ENCODE measurements at regions not wholly inside any gene's neighbourhood (a gene's known extent, or its start where the extent isn't known, plus 50 kb on each side); places are given as distances from the start of the nearest gene placed in this dataset.

DNA sequence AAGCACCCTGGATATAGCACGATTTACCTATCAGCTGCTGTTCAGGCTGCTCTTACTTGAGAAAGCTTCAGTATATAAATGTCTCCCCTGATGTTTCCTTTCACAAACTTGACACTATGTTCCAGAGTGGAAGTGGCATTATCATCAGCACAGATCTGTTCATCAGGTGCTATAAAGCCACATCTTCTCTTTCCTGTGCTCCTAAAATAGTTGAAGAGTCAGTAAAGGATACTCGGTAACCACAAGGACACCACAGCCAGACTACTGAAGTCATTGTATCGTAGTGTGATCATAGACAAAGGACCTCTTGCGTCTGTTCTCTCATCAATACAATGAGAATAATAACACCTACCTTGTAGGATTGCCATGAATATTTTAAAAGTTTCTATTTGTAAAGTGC, 841.0 kb upstream of the CELF4 start:
- Histone ChIP-seq H3K9me2 (ENCODE audit: insufficient read depth, low read length) (no peaks in the 10 kb centered on the region), H3K36me3 (ENCODE audit: insufficient read depth, low read length) (no peaks in the 10 kb centered on the region), H4K20me1 (ENCODE audit: insufficient read depth, low read length) (no peaks in the 10 kb centered on the region), H3K27ac (ENCODE audit: low read depth, low read length, poor library complexity, severe bottlenecking) (no peak overlapping the region), H3K9me3 (ENCODE audit: low read length) (no peaks in the 10 kb centered on the region), H2AFZ (ENCODE audit: low read length) (no peak overlapping the region), H3K4me3 (ENCODE audit: low read depth, low read length, poor library complexity, severe bottlenecking) (no peak overlapping the region), H3K4me2 (ENCODE audit: low read length) (no peak overlapping the region), H3K4me1 (ENCODE audit: insufficient read depth, low read length, poor library complexity, severe bottlenecking) (no peaks in the 10 kb centered on the region), H3K79me2 (ENCODE audit: insufficient read depth, low read depth, low read length) (no peaks in the 10 kb centered on the region)
- DNase-seq (ENCODE audit: low spot score), result no peak
- BruUV-seq (replicated peaks), result no TSS peak
- POLR2A ChIA-PET, result no interaction called here
- intact Hi-C loops (cut with micrococcal nuclease; ENCODE audit: unreplicated experiment), result no loop called here
- no peak for TF ChIP-seq EZH2phosphoT487 (IDR thresholded peaks at IDR 0.05; ENCODE audit: borderline replicate concordance, low read depth, low read length)
- TF ChIP-seq, protein P1, sequence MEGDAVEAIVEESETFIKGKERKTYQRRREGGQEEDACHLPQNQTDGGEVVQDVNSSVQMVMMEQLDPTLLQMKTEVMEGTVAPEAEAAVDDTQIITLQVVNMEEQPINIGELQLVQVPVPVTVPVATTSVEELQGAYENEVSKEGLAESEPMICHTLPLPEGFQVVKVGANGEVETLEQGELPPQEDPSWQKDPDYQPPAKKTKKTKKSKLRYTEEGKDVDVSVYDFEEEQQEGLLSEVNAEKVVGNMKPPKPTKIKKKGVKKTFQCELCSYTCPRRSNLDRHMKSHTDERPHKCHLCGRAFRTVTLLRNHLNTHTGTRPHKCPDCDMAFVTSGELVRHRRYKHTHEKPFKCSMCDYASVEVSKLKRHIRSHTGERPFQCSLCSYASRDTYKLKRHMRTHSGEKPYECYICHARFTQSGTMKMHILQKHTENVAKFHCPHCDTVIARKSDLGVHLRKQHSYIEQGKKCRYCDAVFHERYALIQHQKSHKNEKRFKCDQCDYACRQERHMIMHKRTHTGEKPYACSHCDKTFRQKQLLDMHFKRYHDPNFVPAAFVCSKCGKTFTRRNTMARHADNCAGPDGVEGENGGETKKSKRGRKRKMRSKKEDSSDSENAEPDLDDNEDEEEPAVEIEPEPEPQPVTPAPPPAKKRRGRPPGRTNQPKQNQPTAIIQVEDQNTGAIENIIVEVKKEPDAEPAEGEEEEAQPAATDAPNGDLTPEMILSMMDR (conservative IDR thresholded peaks at IDR 0.05; ENCODE audit: low read length), result no peak
- CTCF ChIA-PET (ENCODE audit: unreplicated experiment), result no interaction called here

DNA sequence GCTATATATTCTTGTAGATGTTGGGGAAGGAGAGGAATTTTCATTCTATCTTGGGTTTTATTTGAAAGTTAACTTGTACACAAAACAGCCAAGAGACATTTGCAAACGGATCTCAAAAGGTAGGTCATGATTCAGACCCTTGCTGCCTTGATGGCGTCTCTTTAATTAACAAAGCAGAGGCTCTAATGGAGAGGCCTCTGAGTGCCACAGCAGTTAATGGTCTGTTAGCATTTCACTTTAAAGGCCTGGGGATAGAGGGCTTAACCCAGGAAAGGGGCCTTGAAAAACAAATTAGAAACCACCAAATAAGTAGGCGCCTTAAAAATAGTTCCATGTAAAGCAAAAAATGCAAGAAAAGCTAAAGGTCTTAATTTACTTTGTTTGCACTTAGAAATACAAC, 836.9 kb upstream of the CELF4 start:
- Histone ChIP-seq H4K20me1 (ENCODE audit: insufficient read depth, low read length) (no peaks in the 10 kb centered on the region), H2AFZ (ENCODE audit: low read length) (no peak overlapping the region), H3K4me3 (ENCODE audit: low read depth, low read length, poor library complexity, severe bottlenecking) (no peak overlapping the region), H3K36me3 (ENCODE audit: insufficient read depth, low read length) (no peaks in the 10 kb centered on the region), H3K9me3 (ENCODE audit: low read length) (no peaks in the 10 kb centered on the region), H3K79me2 (ENCODE audit: insufficient read depth, low read depth, low read length) (no peaks in the 10 kb centered on the region), H3K27ac (ENCODE audit: low read depth, low read length, poor library complexity, severe bottlenecking) (no peak overlapping the region), H3K4me2 (ENCODE audit: low read length) (no peak overlapping the region), H3K9me2 (ENCODE audit: insufficient read depth, low read length) (no peaks in the 10 kb centered on the region), H3K4me1 (ENCODE audit: insufficient read depth, low read length, poor library complexity, severe bottlenecking) (no peaks in the 10 kb centered on the region)
- TF ChIP-seq, protein P1 (conservative IDR thresholded peaks at IDR 0.05; ENCODE audit: low read length), result no peak
- TF ChIP-seq EZH2phosphoT487 (IDR thresholded peaks at IDR 0.05; ENCODE audit: borderline replicate concordance, low read depth, low read length), result no peak
- no TSS peak for BruUV-seq (replicated peaks)
- DNase-seq (ENCODE audit: low spot score), result no peak
- ChIA-PET POLR2A (no interaction called here), CTCF (ENCODE audit: unreplicated experiment) (no interaction called here)
- intact Hi-C loops (cut with micrococcal nuclease; ENCODE audit: unreplicated experiment), result no loop called here

DNA sequence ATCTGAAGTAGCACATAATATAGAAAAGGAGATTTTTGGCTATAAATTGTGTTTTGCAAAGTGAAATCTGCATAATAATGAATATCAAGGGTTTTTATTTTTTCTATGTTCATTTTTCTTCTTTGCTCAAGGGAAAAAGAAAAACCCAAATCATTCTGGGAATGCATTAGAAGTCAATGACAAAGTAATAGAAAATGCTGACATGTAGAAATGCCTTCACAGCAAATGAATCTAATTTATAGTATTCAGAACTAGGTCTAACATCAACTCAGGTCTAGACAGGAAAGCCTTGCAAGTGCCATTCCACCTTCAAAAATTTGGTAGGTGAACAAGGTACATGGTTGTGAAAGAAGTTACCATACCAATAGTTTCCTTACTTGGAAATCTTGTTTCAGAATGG, 831.5 kb upstream of the CELF4 start:
- Histone ChIP-seq H4K20me1 (ENCODE audit: insufficient read depth, low read length) (no peaks in the 10 kb centered on the region), H3K9me3 (ENCODE audit: low read length) (no peaks in the 10 kb centered on the region), H2AFZ (ENCODE audit: low read length) (no peak overlapping the region), H3K4me3 (ENCODE audit: low read depth, low read length, poor library complexity, severe bottlenecking) (no peak overlapping the region), H3K27ac (ENCODE audit: low read depth, low read length, poor library complexity, severe bottlenecking) (no peak overlapping the region), H3K9me2 (ENCODE audit: insufficient read depth, low read length) (no peaks in the 10 kb centered on the region), H3K4me1 (ENCODE audit: insufficient read depth, low read length, poor library complexity, severe bottlenecking) (no peaks in the 10 kb centered on the region), H3K4me2 (ENCODE audit: low read length) (no peak overlapping the region), H3K36me3 (ENCODE audit: insufficient read depth, low read length) (no peaks in the 10 kb centered on the region), H3K79me2 (ENCODE audit: insufficient read depth, low read depth, low read length) (no peaks in the 10 kb centered on the region)
- no peak for TF ChIP-seq EZH2phosphoT487 (IDR thresholded peaks at IDR 0.05; ENCODE audit: borderline replicate concordance, low read depth, low read length)
- TF ChIP-seq, protein P1 (conservative IDR thresholded peaks at IDR 0.05; ENCODE audit: low read length), result no peak
- POLR2A ChIA-PET, result no interaction called here
- CTCF ChIA-PET (ENCODE audit: unreplicated experiment), result no interaction called here
- no peak for DNase-seq (ENCODE audit: low spot score)
- no TSS peak for BruUV-seq (replicated peaks)
- intact Hi-C loops (cut with micrococcal nuclease; ENCODE audit: unreplicated experiment), result no loop called here
